ENCODE measurements at regions not wholly inside any gene's neighbourhood (a gene's known extent, or its start where the extent isn't known, plus 50 kb on each side); places are given as distances from the start of the nearest gene placed in this dataset.
"Not testable (repeated sequence)": the region's sequence is repeated elsewhere in the genome, so short reads cannot be mapped to it uniquely, and the experiment has no call there.

DNA sequence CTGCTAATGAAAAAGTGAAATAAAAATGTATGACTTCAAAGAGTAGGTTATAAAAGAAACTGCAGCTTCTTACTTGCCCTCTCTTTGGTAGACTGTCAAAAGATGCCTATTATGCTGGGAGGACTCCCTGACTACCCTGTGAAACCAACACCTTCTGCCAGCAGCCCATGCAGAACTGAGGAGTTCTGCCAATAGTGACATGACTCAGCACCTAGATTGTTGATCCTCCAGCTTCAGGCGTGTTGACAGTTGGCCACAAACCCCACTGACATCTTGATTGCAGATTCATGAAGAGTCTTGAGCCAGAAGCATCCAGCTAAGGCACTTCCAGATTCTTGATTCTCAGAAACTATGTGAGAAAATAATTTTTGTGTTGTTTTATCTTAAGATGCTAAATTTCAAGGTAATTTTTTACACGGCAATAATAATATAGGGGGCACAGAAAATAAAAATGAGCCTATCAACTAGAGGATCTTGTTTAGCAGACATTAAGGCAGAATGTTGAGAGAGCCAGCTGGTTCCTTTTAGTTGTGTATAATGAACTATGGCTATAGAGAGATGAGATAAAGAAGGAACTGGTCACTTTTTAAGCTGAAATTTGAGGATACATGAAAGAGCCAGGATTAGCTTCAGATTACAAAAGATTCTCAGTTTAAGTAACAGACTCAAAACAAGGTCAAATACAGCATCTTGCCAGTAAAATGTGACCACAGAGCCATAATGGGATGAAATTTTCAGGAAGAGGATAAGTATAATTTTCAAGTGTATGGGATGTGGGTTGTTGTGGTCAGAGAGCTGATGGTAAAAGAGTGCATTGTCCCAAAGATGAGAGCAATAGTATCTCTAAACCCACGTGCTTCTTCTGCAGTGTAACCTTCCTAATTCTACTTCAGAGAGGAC lies 588.7 kb upstream of the CBLB start:
- peak; percentile 47 for DNase-seq (ENCODE audit: low read depth)

DNA sequence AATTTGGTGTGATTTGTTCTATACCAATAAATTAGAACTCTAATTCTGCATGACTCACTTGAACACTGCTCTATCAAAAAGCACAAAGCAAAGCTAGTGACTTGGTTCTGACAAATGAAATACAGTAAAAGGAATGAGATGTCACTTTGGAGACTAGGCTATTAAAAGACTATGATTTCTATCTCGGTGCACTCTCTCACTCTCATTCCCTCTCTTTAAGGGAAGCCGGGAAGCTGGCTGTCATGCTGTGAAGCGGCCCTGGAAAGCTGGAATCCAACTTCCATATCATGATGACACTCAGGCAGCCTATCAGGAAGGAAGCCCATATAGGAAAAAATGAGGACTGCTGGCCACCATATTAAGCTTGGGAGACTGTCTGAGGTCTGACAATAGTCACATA lies 590.1 kb upstream of the CBLB start:
- DNase-seq (ENCODE audit: low read depth): no peak

DNA sequence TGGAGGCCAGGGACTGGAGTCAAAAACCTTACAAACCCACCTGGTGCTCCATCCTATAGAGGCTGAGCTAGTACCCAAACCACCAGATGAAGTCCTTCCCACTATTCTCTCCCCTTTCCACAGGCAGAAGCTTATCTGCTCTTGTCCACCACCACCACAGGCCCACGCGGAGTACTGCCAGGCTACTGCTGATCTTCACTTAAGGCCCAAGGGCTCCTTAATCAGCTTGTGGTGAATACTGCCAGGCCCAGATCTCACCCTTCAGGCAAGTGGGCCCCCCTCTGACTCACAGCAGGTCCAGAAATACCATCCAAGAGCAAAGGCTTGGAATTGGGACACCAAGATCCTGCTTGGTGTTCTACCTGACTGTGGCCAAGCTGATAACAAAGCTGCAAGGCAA lies 598.1 kb upstream of the CBLB start:
- DNase-seq (ENCODE audit: low read depth): no peak

DNA sequence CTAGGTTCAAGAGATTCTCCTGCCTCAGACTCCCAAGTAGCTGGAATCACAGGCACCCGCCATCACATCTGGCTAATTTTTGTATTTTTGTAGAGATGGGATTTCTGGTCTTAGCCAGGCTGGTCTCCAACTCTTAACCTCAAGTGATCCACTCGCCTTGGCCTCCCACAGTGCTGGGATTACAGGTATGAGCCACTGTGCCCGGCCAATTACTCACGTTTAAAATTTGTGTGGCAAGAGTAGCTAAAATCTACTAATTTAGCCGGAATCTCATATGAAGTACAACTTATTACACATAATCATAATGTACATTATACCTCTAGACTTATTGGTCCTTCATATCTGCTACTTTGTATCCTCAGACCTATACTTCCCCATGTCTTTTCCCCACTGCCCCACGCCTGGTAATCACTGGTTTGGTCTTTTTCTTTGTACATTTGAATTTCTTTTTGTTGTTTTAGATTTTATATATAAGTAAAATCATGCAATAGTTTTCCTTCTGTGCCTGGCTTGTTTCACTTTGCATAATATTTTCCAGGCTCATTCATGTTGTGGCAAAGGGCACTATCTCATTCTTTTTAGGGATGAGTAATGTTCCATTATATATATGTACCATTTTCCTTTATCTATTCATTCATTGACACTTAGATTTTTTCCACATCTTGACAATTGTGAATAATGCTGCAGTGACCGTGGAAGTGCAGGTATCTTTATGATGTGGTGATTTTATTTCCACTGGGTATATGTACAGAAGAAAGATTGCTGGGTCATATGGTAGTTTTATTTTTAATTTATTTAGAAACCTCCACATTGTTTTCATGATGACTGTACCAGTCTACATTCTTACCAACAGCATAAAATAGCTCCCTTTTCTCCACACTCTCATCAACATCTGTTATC lies 605.0 kb upstream of the CBLB start:
- DNase-seq (ENCODE audit: low read depth): no peak

- DNase-seq (ENCODE audit: low read depth): no peak
These were observed 613.6 kb upstream of the CBLB start for GRCh38 chr3:106482451-106482850.

- no peak for DNase-seq (ENCODE audit: low read depth)
These were observed 616.4 kb upstream of the CBLB start for GRCh38 chr3:106485217-106485616.

GRCh38 chr3:106485802-106486201 lies 617.0 kb upstream of the CBLB start:
- DNase-seq (ENCODE audit: low read depth): no peak

DNA sequence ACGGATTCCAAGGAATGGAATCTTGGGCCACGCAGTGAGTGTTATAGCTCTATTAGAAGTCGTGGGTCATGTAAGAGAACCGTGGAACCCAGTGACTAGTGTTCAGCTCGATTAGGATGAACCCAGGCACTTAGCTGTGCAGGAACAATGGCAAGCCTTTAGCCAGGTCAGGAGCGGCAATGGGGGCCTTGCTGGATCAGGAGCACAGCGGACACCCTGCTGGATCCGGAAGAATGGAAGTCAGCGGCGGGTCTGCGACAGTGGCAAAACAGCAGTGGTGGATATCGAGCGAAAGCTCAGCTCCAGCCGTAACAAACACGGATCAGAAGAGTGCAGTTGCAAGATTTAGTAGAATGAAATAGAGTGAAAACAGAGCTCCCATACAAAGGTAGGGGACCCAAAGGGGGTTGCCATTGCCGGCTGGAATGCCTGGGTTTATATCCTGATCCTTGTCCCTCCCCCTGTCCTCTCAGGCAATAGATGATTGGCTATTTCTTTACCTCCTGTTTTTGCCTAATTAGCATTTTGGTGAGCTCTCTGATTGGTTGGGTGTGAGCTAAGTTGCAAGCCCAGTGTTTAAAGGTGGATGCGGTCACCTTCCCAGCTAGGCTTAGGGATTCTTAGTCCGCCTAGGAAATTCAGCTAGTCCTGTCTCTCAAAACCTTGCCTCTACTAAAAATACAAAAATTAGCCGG lies 618.3 kb upstream of the CBLB start:
- DNase-seq (ENCODE audit: low read depth): not testable (repeated sequence)

GRCh38 chr3:106488331-106488730 lies 619.5 kb upstream of the CBLB start:
- DNase-seq (ENCODE audit: low read depth): no peak

GRCh38 chr3:106491796-106492195 lies 623.0 kb upstream of the CBLB start:
- DNase-seq (ENCODE audit: low read depth): no peak

GRCh38 chr3:106508331-106508893 lies 639.6 kb upstream of the CBLB start:
- DNase-seq (ENCODE audit: low read depth): no peak

GRCh38 chr3:106510206-106510605 lies 641.4 kb upstream of the CBLB start:
- no peak for DNase-seq (ENCODE audit: low read depth)

GRCh38 chr3:106512846-106513245 lies 644.0 kb upstream of the CBLB start:
- DNase-seq (ENCODE audit: low read depth): no peak

DNA sequence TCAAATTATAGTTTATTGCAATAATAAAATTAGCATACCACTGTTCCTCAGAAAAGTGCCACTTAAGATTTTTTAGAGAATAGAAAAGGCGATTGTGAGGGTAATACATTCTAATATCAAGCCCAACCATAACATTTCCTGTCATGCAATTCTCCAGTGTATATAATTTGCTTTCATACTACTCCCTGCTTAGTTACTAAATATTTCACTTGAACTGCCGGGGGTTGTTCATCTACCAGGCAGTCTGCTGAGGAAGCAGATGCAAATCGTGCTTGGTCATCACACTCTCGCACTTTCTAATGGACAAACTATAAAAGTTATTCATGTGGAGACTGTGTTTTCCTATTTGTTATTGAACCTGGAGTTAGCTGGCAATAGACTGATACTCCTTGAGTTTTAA lies 645.6 kb upstream of the CBLB start:
- no peak for DNase-seq (ENCODE audit: low read depth)

DNA sequence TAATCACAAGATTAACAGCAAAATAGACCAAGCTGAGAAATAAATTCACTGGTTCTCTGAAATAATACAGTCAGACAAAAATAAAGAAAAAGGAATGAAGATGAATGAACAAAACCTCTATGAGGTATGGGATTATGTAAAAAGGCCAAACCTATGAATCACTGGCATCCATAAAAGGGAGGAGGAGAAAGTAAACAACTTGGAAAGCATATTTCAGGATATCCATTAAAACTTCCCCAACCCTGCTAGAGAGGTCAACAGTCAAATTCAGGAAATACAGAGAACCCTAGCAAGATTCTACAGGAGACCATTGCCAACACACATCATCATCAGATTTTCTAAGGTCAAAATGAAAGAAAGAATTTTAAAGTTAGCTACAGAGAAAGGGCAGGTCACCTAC lies 649.7 kb upstream of the CBLB start:
- peak; percentile 31 for DNase-seq (ENCODE audit: low read depth)

- no peak for DNase-seq (ENCODE audit: low read depth)
These were observed 653.6 kb upstream of the CBLB start for GRCh38 chr3:106522397-106522796.

DNA sequence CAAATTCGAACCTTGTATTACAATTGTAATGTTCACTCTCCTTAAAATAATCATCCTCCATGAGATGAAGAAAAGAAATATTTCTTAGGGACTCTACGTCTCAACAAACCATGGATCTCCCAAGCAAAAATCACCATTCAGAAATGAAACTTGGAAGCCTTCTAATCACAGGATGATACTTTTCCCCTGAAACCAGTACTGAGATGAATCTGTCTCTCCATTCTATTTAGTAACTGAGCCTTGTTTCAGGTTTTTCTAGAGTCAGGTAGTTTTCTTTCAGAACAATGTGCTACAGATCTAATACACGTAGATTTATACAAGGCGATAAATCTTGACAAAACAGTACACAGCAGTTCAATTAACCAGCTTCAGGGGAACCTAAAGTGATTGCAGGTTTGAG lies 660.1 kb upstream of the CBLB start:
- DNase-seq (ENCODE audit: low read depth): no peak

- no peak for DNase-seq (ENCODE audit: low read depth)
These were observed 660.9 kb upstream of the CBLB start for GRCh38 chr3:106529738-106530137.

- no peak for DNase-seq (ENCODE audit: low read depth)
These were observed 661.6 kb upstream of the CBLB start for GRCh38 chr3:106530367-106530766.

GRCh38 chr3:106531771-106532329 lies 663.0 kb upstream of the CBLB start:
- not testable (repeated sequence) for DNase-seq (ENCODE audit: low read depth)

- DNase-seq (ENCODE audit: low read depth): no peak
These were observed 664.4 kb upstream of the CBLB start for GRCh38 chr3:106533093-106533787.
